ENCODE measurements at regions not wholly inside any gene's neighbourhood (a gene's known extent, or its start where the extent isn't known, plus 50 kb on each side); places are given as distances from the start of the nearest gene placed in this dataset.

DNA sequence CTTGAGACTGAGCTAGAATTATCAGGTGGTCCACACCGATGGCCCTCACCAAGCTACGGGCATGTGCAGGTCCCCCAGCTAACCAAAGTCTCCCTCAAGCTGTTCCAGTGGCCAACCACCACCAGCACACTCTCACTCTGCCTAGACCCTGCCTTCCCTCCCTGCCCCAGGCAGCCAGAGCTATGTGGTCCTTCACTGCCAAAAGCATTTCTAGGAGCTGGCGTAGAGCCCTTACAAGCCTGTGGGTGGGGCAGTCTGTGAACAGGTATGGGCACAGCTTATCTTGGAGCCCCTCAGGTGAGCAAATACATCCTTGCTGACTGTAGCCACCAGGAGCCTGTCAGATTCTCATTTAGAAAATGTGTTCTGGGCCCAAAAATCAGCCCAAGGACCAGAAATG lies 159.8 kb upstream of the PPP2R3A start:
- TF ChIP-seq, protein P1, sequence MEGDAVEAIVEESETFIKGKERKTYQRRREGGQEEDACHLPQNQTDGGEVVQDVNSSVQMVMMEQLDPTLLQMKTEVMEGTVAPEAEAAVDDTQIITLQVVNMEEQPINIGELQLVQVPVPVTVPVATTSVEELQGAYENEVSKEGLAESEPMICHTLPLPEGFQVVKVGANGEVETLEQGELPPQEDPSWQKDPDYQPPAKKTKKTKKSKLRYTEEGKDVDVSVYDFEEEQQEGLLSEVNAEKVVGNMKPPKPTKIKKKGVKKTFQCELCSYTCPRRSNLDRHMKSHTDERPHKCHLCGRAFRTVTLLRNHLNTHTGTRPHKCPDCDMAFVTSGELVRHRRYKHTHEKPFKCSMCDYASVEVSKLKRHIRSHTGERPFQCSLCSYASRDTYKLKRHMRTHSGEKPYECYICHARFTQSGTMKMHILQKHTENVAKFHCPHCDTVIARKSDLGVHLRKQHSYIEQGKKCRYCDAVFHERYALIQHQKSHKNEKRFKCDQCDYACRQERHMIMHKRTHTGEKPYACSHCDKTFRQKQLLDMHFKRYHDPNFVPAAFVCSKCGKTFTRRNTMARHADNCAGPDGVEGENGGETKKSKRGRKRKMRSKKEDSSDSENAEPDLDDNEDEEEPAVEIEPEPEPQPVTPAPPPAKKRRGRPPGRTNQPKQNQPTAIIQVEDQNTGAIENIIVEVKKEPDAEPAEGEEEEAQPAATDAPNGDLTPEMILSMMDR (IDR thresholded peaks at IDR 0.05), result no peak
- TF ChIP-seq POLR2AphosphoS5 (IDR thresholded peaks at IDR 0.05), result no peak
